ENCODE measurements at regions not wholly inside any gene's neighbourhood (a gene's known extent, or its start where the extent isn't known, plus 50 kb on each side); places are given as distances from the start of the nearest gene placed in this dataset.

DNA sequence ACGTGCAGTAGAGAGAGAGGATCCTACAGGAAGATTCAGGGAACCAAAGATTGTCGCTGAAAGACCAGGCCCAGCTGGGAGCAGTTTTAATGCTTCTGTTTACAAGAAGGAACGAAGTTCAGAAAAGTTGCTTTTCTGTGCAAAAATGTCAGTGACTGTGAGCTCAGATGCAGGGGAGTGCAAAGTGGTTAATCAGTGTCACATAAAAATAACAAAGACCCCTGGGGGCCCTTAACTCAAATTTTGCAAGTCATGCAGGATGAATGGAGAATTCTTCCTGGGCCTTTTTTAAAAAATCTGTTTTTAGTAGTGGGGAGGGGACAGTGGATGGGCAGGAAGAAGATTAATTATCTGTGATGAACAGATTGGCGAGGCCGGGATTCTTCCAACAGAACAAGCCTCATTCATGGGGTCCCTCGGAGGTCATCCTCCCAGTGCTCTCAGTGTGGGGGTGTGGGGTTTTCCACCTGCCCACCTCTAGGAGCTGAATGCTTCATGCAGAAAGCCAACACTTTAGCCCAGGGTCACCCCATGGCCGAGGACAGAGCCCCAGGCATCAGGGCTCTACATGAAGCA is 167.2 kb downstream of the UQCRFS1 start:
- TF ChIP-seq, protein P1, sequence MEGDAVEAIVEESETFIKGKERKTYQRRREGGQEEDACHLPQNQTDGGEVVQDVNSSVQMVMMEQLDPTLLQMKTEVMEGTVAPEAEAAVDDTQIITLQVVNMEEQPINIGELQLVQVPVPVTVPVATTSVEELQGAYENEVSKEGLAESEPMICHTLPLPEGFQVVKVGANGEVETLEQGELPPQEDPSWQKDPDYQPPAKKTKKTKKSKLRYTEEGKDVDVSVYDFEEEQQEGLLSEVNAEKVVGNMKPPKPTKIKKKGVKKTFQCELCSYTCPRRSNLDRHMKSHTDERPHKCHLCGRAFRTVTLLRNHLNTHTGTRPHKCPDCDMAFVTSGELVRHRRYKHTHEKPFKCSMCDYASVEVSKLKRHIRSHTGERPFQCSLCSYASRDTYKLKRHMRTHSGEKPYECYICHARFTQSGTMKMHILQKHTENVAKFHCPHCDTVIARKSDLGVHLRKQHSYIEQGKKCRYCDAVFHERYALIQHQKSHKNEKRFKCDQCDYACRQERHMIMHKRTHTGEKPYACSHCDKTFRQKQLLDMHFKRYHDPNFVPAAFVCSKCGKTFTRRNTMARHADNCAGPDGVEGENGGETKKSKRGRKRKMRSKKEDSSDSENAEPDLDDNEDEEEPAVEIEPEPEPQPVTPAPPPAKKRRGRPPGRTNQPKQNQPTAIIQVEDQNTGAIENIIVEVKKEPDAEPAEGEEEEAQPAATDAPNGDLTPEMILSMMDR (IDR thresholded peaks at IDR 0.05) = no peak
- TF ChIP-seq POLR2AphosphoS5 (IDR thresholded peaks at IDR 0.05; ENCODE audit: insufficient read depth in 1 of 2, low read depth in 1 of 2) = no peak

Measured in vagina (tissue), 2 donors.